D341Med (cell line): ENCODE measurements at regions not wholly inside any gene's neighbourhood (a gene's known extent, or its start where the extent isn't known, plus 50 kb on each side); places are given as distances from the start of the nearest gene placed in this dataset.

Experiments
- DNase-seq: peaks from one replicate; pipeline ENCODE4 v3.0.0; 2012; ENCODE audit warnings: low spot score

DNA sequence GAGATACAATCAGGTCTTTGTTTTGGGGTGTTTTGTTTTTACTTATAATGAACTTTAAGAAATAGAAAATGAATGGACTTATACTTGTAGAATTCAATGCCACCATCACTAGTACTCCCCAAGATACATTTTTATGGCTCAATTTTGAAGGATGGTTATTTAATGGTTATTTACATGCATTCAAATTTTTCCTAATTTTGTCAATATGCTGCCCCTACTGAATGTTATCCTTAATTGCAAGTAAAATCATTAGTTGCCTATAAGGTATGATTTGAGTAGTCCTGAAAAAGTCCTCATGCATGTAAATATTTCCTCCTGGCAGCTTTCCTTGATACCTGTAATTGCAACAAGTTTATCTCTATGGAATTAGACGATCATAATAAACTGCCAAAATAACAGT is 391.2 kb downstream of the BCAT1 start:
- no peak for DNase-seq

GRCh38 chr12:24555730-24556129 is 393.2 kb downstream of the BCAT1 start:
- DNase-seq = no peak

DNA sequence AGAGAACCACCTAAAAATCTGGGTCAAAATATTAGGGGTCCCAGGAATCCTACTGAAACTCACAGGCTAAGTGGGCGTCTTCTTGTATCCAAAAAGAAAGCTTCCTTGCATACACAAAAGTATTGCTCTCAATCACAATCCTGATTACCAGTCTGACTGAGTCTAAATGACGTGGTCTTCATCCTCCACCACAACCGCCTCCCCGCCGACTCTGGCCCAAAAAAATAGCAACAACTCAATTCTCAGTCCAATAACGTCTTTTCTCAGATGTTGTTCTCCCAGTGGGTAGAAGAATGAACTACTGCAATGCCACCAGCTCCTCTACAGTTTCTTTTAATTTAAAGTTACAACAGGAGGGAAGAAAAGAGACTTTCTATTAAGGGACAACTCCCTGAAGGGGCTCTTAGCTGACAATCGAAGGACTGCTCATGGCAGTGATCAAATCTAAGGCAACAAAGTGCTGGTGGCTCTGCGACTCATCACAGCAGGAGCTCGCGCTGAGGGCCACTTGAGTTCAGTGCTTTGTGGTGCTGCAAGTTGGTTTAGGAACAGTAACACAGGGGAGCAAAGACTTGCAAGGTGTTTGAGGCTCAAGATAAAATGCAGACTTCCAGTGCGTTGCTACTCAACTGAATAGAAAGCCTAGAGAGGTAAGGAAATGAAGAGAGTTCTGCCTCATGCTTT is 394.1 kb downstream of the BCAT1 start:
- no peak for DNase-seq

DNA sequence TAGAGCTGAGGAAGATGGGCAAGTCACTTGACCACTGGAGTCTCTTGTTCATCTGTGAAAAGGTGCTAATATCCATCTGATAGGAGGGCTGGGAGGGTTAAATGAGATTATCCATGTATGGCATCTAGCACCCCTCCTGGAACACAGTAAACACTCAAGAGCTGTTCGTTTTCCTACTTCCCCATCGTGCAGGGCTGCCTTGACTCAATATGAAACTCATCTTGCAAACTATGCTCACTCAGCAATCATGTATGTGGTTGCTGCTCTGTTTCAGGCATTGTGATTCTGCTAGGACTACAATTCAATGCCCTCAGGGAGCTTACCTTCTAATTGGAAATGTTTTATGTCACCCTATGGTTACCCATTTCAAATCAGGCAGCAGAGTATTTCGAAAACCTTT is 395.6 kb downstream of the BCAT1 start:
- DNase-seq = no peak

DNA sequence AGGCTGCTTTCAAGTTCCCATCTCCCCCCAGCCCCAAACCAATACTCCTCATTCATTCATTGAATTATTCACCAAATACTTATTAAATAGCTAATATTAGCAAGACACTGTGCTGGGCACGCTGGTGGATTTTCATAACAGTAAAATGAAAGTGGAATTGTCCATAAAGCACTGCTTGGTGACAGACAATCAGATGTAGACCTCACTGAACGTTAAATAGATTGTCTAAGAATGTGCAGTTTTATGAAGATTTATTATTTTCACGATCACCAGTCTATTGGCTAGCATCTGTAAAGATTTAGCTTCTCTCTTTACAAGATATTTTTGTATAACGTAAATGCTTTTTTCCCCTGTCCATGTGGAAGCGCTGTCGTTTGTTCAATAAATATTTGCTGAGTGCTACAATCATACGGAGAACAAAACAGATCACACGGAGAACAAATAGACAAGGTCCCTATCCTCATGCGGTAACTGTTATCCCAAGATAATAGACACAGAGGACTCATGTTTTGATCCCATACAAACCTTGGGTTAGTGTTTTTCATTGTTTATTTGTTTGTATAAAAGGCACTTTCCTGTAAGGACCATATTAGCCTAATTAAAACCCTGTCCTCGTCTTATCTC is 397.6 kb downstream of the BCAT1 start:
- no peak for DNase-seq

DNA sequence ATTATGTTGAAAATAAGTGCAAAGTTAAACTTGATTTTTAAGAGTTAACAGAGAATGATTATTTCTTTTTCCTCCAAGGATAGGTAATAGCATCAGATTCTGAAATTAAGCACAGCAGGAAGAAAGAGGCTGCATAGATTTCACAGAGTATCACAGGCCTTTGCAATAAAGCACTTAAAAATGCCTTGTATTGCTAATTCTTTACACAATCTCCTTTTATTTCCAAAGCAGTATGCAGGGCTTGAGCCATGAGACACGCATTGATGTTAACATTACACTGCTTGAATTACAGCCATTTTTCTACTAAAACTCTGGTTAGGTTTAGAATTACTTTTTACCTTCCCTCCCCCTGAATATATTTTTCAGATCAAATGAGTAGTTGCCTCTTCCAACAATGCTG is 398.3 kb downstream of the BCAT1 start:
- DNase-seq = no peak

GRCh38 chr12:24546661-24547060 is 402.2 kb downstream of the BCAT1 start:
- DNase-seq = no peak

DNA sequence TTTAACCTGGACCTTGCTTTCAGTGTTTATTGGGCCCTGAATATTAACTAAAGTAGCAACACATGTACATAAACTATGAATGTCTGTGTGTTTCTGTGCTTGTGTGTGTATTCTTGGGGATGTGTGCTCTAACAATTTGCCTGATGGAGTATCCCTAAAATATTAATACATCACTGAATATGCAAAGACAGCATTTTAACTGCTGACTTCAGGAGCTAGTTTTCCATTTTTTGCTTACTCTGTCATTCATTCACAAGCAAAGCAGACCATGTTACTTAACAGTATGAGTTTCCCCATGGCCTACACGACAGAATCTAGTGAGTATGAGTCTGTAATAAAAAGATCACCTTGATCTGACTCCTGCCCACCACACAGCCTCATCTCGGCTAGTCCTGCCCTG is 402.8 kb downstream of the BCAT1 start:
- DNase-seq = no peak

DNA sequence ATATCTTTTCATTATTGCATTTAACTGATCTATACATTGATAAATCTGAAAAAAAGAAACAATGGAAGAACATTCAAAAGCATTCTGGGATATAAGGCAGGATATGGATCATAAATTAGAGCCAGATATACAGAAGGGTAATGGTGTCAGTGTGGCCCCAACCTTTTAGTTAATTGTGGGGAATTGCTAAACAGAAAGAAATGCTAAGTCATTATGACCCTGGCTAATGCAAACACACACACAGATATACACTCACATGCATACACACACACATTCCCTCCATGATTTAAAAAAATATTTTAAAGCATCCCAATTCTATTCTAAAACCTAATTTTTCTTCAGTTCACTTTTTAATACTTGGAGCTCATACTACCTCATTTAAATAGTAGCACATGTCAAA is 404.5 kb downstream of the BCAT1 start:
- no peak for DNase-seq

- no peak for DNase-seq
Measured at GRCh38 chr12:24541193-24541871, 407.6 kb downstream of the BCAT1 start.

DNA sequence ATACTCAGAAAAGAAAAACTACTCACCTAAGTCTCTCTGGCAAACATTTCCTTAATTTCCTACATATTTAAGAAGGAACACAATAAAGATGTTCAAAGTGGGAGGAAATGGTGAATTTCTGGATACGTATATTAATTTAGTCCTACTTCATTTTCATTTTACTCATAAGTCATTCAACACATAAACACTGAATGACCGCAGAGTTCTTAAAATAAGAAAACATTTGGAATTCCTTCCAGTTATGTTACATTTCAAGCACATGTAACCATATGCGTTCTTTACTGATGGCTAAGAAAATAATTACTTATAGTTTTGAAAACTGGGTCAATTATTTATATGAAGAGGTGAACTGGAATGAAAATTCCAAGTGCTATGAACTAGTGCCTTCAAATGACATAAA is 409.3 kb downstream of the BCAT1 start:
- no peak for DNase-seq

DNA sequence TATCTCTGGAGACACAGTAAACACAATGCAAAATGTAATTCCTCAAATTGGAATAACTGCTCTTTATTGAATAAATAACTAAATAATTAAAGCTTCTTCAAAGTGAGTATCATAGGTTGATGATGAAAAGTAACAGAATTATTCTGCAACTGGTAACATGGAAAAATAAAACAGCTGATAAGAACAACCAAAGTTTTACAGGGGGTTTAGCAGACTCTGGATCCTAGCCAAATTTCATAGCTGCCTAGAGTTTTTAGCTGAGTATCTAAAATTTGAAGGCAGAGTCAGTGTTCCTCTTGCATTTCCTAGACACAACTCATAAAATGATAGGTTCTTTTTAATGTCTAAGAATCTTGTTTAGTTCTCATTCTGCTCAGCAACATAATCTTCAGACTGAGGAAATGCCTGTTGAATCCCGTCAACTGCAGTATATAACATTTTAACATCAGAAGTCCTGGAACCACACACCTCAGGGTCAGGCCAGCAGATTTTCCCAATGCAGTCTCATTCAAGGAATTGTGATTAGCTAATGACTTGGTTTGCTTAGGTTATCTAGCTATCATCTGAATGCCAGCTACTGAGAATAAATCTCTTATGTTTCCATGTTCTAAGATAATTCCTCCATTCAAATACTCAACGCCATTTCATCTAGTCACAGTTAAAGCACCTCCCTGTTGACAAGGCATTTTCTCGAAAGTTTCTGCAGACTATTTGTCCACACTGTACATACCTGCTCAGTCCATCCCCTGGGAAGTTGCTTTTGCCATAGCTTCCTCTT is 411.6 kb downstream of the BCAT1 start:
- DNase-seq = no peak

- no peak for DNase-seq
Measured at GRCh38 chr12:24535334-24536069, 413.4 kb downstream of the BCAT1 start.

- DNase-seq = no peak
Measured at GRCh38 chr12:24534622-24535021, 414.3 kb downstream of the BCAT1 start.

DNA sequence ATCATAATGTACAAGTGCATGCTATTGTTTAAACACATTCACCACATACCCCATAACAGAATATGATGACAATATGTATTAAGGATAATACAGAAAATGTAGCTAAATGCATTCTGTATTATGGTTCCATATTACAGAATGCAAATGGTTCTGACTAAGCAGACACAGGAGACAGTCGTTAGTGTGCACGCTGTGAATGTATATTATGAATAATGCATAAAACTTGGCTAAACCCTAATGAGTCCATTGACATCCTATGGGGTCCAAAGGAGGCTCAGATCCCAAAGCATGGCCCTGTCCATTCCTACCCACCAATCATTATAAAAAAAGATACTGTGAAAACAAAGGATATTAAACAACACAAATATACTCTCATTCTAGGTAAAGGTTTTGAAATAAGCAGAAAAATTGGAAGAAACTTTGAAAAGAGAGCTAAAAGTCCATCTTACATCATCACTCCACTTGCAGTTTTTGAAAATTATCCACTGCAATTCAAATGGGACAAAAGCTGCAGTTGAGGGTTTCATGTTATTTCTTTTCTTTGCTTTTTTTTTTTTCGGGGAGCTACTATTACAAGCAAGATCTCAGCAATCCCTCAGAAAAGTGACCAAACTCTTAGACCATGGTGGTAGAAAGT is 415.1 kb downstream of the BCAT1 start:
- no peak for DNase-seq

- no peak for DNase-seq
Measured at GRCh38 chr12:24530689-24531088, 418.2 kb downstream of the BCAT1 start.

- DNase-seq = no peak
Measured at GRCh38 chr12:24527102-24527501, 421.8 kb downstream of the BCAT1 start.

GRCh38 chr12:24522736-24523135 is 426.2 kb downstream of the BCAT1 start:
- no peak for DNase-seq

GRCh38 chr12:24519759-24520158 is 429.1 kb downstream of the BCAT1 start:
- DNase-seq = no peak

GRCh38 chr12:24517000-24517399 is 431.9 kb downstream of the BCAT1 start:
- DNase-seq = no peak

- no peak for DNase-seq
Measured at GRCh38 chr12:24510581-24511125, 438.2 kb downstream of the BCAT1 start.
